ENCODE measurements at regions not wholly inside any gene's neighbourhood (a gene's known extent, or its start where the extent isn't known, plus 50 kb on each side); places are given as distances from the start of the nearest gene placed in this dataset.
"Not testable (repeated sequence)": the region's sequence is repeated elsewhere in the genome, so short reads cannot be mapped to it uniquely, and the experiment has no call there.

- no peak for DNase-seq
These were observed 57.7 kb downstream of the RAD51AP2 start for GRCh38 chr2:17460371-17461086.

DNA sequence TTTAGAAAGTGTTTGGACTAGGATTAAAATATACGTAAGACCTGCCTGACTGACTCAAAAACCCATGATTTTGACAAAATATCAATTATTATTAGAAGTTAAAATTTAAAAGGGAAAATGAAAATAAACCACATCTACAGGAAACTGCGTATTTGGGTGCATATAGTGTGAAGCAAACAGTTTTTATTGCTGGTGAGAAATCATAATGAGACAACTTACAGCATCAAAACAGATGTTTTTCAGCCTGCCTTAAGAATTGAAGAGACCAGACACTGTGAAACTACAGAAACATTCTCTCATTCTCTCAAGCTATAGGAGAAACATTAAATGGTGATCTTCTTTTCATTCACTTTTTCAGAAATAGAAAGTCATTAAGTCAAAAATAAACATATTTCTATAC is 62.9 kb downstream of the RAD51AP2 start:
- DNase-seq = no peak

DNA sequence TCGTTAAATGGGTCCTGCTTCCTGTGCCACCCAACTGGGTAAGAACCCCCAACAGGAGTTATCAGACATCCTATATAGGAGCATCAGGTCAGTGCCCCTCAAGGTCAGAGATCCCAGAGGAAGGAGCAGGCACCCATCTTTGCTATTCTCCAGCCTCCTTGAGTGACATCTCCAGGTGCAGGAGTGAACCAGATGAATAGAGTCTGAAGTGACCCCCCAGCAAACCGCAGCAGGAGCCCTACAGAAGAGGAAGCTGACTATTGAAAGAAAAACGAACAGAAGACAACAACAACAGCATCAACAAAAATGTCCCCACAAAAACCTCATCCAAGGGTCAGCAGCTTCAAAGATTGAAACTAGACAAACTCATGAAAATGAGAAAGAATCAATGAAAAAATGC is 72.0 kb downstream of the RAD51AP2 start:
- DNase-seq = not testable (repeated sequence)

DNA sequence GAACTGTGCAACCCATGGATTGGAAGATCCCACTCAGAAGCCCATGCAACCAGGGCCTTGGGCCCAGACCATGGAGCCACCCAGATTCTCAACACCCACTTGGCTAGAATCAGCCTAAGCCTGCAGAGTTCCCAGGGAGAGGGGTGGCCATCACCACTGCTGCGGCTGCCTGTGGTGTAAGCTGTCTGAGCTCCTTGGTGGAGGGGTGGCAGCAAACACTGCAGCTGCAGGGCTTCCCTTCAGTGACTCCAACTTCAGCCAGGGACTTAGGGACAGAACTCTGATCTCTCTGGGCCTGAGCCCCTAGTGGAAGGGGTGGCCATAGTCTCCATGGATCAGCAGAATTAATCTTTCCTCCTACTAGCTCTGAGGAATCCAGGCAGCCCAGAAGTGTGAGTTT is 72.5 kb downstream of the RAD51AP2 start:
- no peak for DNase-seq

DNA sequence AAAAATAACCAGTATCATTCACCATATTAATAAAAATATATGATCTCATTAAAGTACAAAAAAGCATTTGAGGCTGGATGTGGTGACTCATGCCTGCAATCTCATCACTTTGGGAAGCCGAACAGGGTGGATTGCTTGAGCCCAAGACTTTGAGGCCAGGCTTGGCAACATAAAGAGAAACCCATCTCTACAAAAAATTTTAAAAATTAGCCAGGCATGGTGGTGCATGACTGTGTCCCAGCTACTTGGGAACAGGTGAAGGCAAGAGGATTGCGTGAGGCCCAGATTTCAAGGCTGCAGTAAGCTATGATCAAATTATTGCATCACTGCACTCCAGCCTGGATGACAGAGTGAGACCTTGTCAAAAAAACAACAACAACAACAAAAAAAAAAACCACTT is 75.9 kb downstream of the RAD51AP2 start:
- DNase-seq = no peak

DNA sequence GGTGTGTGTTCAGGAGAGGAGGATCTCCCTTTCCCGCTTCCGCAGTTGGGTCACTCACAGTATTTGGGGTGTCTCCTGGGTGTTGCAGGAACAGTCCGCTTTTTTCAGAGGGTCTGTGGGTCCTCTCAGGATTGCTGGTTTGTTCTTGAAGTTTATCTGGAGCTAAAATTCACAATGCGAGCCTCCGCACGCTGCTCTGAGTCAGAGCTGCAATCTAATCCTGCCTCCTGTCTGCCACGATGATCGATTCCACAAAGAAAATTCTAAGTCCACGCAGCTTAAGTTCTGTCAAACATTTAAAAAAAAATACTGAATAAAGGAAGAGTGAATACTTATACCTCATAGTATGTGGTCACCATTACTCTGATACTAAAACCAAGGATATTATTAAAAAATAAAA is 76.5 kb downstream of the RAD51AP2 start:
- no peak for DNase-seq

DNA sequence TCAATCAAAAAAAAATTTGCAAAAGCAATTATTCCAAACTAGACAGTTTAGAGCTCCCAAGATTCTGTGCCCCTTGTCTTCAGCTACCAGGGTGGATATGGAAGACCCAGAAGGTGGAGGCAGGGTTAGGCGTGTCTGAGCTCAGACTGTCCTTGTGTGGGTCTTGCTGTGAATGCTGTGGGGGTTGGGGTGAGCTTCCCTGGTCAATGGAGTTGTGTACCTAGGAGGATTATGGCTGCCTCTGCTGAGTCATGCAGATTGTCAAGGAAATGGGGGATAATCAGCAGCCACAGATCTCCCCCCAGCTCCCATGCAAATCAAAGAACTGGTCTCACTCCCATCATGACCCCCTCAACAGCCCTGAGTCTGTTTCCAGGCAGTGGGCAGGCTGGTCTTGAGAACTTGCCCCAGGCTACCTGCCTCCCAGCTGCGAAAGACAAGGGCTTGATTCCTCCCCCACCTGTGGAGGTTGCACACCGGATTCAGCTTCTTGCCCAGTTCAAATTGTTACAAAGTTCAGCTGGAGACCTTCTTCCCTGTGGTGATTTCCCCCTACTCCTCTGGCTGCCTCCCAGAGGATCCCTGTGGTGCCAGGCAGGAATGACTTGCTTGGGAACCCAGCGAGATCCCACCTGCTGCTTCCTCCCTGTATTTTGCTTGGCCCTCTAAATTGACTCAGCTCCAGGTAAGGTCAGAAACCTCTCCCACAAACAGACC is 77.0 kb downstream of the RAD51AP2 start:
- no peak for DNase-seq

- no peak for DNase-seq
These were observed 87.9 kb downstream of the RAD51AP2 start for GRCh38 chr2:17430326-17430725.

GRCh38 chr2:17429130-17429529 is 89.1 kb downstream of the RAD51AP2 start:
- no peak for DNase-seq

DNA sequence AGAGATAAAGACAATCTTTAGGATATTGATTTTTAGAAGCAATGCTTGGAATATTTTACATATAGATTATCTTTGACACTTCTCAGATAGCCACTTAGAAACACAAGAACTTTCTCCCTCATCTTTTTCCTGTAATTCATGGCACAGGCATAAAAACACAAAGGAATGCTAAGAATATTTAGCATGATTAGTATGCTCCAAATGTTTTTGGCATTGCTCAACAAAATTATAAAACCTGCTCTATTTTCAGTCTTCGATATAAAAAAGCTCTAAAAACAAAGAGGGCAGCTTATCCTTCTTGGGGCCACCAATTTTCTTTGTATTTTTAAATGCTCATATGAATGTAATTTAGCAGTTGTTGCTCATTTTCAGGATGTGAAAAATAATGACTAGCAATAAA is 90.8 kb downstream of the RAD51AP2 start:
- DNase-seq = no peak

GRCh38 chr2:17426743-17427142 is 91.5 kb downstream of the RAD51AP2 start:
- no peak for DNase-seq

DNA sequence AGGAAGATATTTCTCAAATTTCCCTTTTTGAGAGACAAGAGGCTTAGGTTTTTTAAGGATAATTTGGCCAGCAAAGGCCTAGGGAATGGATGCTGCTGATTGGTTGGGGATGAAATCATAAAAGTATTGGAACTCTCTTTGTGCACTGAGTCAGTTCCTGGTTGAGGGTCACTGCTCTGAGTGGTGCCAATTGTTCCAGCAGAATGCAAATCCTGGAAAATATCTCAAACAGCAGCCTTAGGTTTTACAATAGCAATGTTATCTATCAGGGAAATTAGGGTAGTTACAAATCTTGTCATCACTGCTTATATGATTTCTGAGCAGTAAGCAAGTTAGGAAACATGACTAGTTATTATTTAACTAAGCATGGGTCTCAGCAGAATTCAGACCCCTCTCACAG is 96.2 kb downstream of the RAD51AP2 start:
- DNase-seq = no peak

- no peak for DNase-seq
These were observed 101.3 kb downstream of the RAD51AP2 start for GRCh38 chr2:17416884-17417391.

DNA sequence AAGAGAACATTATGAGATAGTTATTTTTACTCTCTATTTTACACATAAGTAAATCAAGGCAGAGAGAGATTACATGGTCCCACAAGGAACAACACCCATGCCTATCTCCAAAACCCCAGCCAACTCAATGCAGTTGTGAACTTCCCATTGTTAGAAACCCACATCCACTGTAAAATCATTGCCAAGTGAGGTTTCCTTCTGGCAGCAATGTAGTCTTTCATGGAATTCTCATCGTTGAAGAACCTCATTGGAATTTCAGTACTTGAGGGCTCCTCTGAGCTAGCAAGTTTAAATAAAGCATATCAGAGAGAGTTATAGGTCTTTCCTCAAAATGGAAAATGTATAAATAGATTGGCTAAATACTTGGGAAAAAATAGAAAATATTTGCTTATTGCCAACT is 105.2 kb downstream of the RAD51AP2 start:
- no peak for DNase-seq

DNA sequence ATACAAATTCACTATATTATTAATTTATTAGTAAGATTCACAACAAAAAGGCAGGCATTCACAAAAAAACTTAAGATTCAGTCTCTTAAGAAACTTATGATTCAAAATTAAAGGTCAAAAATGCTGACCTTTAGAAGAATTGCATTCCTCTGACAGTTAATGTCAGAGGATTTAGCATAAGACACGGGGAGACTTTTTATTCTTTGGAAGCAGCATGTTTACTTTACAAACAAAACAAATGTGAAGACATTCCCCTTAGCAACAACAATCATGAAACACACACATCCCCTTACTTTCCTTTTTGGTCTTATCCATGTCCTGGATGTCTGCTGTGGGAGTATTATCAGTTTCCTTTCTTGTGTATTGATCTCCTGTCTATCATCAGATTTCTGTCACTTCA is 117.1 kb downstream of the RAD51AP2 start:
- DNase-seq = no peak

- DNase-seq = no peak
These were observed 119.5 kb downstream of the RAD51AP2 start for GRCh38 chr2:17398770-17399169.

GRCh38 chr2:17388798-17389197 is 129.4 kb downstream of the RAD51AP2 start:
- DNase-seq = no peak

DNA sequence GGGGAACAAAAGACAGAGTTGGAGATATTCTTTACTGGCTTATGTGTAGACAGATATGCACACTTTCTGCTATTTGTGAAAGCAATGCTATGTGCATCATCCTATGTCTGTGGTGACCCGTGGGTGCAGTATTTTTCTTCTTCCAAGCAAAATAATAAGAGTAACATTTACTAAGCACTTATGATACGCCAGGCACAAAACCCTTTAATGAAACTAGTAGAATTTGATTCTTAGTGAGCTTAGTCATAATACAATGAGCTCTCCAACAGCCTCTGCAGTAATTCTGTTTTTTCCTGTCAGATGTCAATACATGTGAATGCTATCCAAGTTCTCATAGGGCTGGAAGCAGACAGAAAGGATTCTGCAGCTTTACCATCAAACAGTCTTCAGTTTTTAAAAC is 130.6 kb downstream of the RAD51AP2 start:
- no peak for DNase-seq

GRCh38 chr2:17386771-17387170 is 131.5 kb downstream of the RAD51AP2 start:
- DNase-seq = no peak

GRCh38 chr2:17380003-17380402 is 138.2 kb downstream of the RAD51AP2 start:
- no peak for DNase-seq

GRCh38 chr2:17375262-17375661 is 143.0 kb downstream of the RAD51AP2 start:
- DNase-seq = no peak

DNA sequence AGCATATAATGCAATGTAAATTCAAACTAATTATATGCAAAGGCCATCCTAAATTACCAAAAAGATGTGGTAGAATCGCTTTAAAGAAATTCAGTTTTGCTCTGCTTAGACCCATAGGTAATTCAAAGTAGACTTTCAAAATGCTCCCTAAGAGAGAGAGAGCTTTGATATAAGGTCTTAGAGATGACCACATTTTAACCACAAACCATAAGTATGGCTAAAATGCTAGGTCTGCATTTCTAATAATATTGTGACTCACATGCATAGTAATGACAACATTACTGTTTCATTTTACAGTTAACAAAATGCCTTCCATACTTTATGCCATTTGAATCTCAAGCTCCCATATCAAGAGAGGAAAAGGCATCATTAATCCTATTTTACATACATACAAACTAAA is 144.5 kb downstream of the RAD51AP2 start:
- no peak for DNase-seq

DNA sequence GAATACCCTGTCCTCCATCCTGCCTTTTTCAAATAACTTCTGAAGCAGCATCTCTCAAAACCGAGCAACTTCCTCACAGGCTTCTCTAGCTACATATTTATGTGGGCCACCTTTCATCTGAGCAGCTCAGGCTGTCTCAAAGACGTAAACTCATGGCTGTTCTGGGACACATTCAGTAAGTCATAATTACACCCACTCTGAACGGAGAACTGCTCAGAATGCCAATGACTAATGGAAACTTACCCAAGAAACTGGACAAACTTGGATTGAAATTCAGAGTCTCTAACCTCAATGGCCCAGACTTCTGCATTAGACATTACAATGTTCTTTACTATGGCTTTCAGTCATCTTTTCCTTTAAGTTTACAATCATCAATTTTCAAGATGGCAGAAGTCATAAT is 145.2 kb downstream of the RAD51AP2 start:
- no peak for DNase-seq

- DNase-seq = no peak
These were observed 154.4 kb downstream of the RAD51AP2 start for GRCh38 chr2:17363846-17364245.

GRCh38 chr2:17362956-17363355 is 155.3 kb downstream of the RAD51AP2 start:
- DNase-seq = no peak

Data from CD4-positive, alpha-beta T cell treated with Interferon alpha-2 for 1 hour (primary cell).